ENCODE measurements at regions not wholly inside any gene's neighbourhood (a gene's known extent, or its start where the extent isn't known, plus 50 kb on each side); places are given as distances from the start of the nearest gene placed in this dataset.

DNA sequence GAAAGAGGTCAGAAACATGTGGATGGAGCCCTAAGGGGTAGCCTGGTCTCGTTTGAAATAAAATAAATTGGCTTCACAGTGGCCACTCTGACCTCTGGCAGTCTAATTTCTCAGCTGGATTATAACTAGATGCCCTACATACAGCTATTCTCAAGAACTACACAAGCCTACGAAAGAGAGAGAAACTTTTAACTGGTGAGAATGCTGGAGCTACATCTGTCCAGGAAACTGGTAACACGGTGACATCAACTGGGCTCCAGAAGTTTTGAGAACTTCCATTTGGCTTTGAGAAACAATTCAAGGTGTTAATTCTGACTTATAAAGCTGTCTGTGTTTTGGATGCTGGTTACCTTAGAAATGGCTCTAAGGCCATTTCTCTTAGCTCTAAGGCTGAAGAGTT is 187.3 kb upstream of the TENT5A start:
- no peak overlapping the region for H3K9ac ChIP-seq (replicated peaks in 1 of 4; ENCODE audit: extremely low read depth in 1 of 4, low read depth in 3 of 4, low read length in 3 of 4)
- no peak overlapping the region for H3K27ac ChIP-seq (ENCODE audit: low read depth, low read length)
- DNase-seq (ENCODE audit: low read depth in 1 of 2, low spot score in 2 of 2) = no peak
- H4K91ac ChIP-seq (replicated peaks; ENCODE audit: insufficient read length, low read length) = no peak overlapping the region
- H3K18ac ChIP-seq (ENCODE audit: extremely low read depth, low read length) = no peak overlapping the region
- no peaks in the 10 kb centered on the region for H3K36me3 ChIP-seq (ENCODE audit: control insufficient read depth in 2 of 4, insufficient read depth in 4 of 4, low read length in 3 of 4)
- ChIA-PET CTCF (ENCODE audit: partially characterized antibody) (interaction anchor here (0.6 kb wide), 1 partner anchor 223 kb away, joined by 4 read pairs; no protein-coding TSS in a partner anchor), POLR2A (ENCODE audit: partially characterized antibody) (no interaction called here)
- no peak overlapping the region for H2BK20ac ChIP-seq (ENCODE audit: low read length)
- no peak overlapping the region for H3K23ac ChIP-seq (ENCODE audit: insufficient read length)
- H3K4me1 ChIP-seq (replicated peaks in 1 of 4; ENCODE audit: control insufficient read depth in 3 of 4, insufficient read depth in 4 of 4, low read length in 3 of 4) = no peaks in the 10 kb centered on the region; a peak in 1 of 7 replicates
- H3K4ac ChIP-seq (replicated peaks; ENCODE audit: insufficient read length, low read depth, low read length) = no peak overlapping the region
- no peaks in the 10 kb centered on the region for H3K23me2 ChIP-seq (ENCODE audit: low read depth, low read length)
- H3K14ac ChIP-seq (ENCODE audit: insufficient read length) = no peak overlapping the region
- H3K79me1 ChIP-seq (ENCODE audit: low read depth, low read length) = no peaks in the 10 kb centered on the region
- no peak overlapping the region for H2BK120ac ChIP-seq (replicated peaks; ENCODE audit: low read depth, low read length)
- H2AK5ac ChIP-seq (ENCODE audit: low read depth, low read length) = no peak overlapping the region
- H2BK15ac ChIP-seq (ENCODE audit: low read length) = no peak overlapping the region
- H4K5ac ChIP-seq (ENCODE audit: insufficient read length, low read depth, low read length) = no peak overlapping the region
- no peak overlapping the region for H2AFZ ChIP-seq (ENCODE audit: low read length)
- H2BK12ac ChIP-seq (ENCODE audit: low read depth, low read length) = no peak overlapping the region
- no peak overlapping the region for H2BK5ac ChIP-seq (ENCODE audit: low read depth, low read length)
- H3K27me3 ChIP-seq (replicated peaks in 1 of 4; ENCODE audit: control insufficient read depth in 3 of 4, extremely low read depth in 1 of 4, insufficient read depth in 3 of 4, low read length in 3 of 4) = no peaks in the 10 kb centered on the region
- H3K56ac ChIP-seq (replicated peaks; ENCODE audit: insufficient read length, low read depth, low read length) = no peak overlapping the region
- WGBS, 2 experiments (ENCODE audit: extremely low coverage in 1 of 2, insufficient coverage in 1 of 2, insufficient read length in 1 of 2, insufficient replicate concordance in 2 of 2, low coverage in 1 of 2, low lambda C conversion rate in 2 of 2, missing lambda C conversion rate in 1 of 2) = 83% methylated on average over 3 of the region's 3 CpGs; no CpG with 5 or more reads in 1 of the 2 experiments
- H3K9me3 ChIP-seq (ENCODE audit: insufficient read depth in 2 of 2, low read depth in 1 of 2, low read length in 1 of 2) = no peaks in the 10 kb centered on the region
- no peaks in the 10 kb centered on the region for H3K79me2 ChIP-seq (ENCODE audit: control insufficient read depth in 1 of 2, insufficient read depth in 2 of 2, low read length in 2 of 2)
- no peak for FAIRE-seq
- H4K20me1 ChIP-seq (replicated peaks in 1 of 2; ENCODE audit: control insufficient read depth in 1 of 2, insufficient read depth in 2 of 2, low read length in 2 of 2) = no peaks in the 10 kb centered on the region
- H3K4me3 ChIP-seq (ENCODE audit: extremely low read depth in 1 of 4, insufficient read depth in 2 of 4, low read depth in 3 of 4, low read length in 4 of 4) = no peak overlapping the region
- no peak overlapping the region for H3K4me2 ChIP-seq (ENCODE audit: insufficient read depth in 1 of 2, low read depth in 2 of 2, low read length in 2 of 2)
- no peak overlapping the region for H4K8ac ChIP-seq (ENCODE audit: extremely low read depth, insufficient read depth, low read length)
- TF ChIP-seq, protein P1, sequence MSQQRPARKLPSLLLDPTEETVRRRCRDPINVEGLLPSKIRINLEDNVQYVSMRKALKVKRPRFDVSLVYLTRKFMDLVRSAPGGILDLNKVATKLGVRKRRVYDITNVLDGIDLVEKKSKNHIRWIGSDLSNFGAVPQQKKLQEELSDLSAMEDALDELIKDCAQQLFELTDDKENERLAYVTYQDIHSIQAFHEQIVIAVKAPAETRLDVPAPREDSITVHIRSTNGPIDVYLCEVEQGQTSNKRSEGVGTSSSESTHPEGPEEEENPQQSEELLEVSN (IDR thresholded peaks at IDR 0.05) = no peak
- TF ChIP-seq HDAC6 (IDR thresholded peaks at IDR 0.05; ENCODE audit: low read depth, low read length) (no peak), KDM1A (IDR thresholded peaks at IDR 0.05; ENCODE audit: borderline replicate concordance, low read length) (no peak), TBP (IDR thresholded peaks at IDR 0.05; ENCODE audit: low read depth, low read length) (no peak), RFX5 (IDR thresholded peaks at IDR 0.05; ENCODE audit: borderline replicate concordance, low read depth, low read length) (no peak), SUZ12 (IDR thresholded peaks at IDR 0.05; ENCODE audit: low read length) (no peak), KDM5A (IDR thresholded peaks at IDR 0.05; ENCODE audit: low read length) (no peak), SAP30 (IDR thresholded peaks at IDR 0.05; ENCODE audit: insufficient read depth, insufficient replicate concordance, low read length) (no peak), CEBPB (IDR thresholded peaks at IDR 0.05; ENCODE audit: low read depth, low read length) (no peak), ATF3 (IDR thresholded peaks at IDR 0.05; ENCODE audit: insufficient read depth, low read depth, low read length) (no peak), TAF7 (optimal IDR thresholded peaks at IDR 0.05; ENCODE audit: borderline replicate concordance, low read depth, low read length) (no peak), TCF12 (IDR thresholded peaks at IDR 0.05; ENCODE audit: low read depth, low read length) (no peak), SIN3A (conservative IDR thresholded peaks at IDR 0.05 in 1 of 2, IDR thresholded peaks at IDR 0.05 in 1 of 2; ENCODE audit: low read depth in 1 of 2, low read length in 2 of 2) (no peak), CHD1 (IDR thresholded peaks at IDR 0.05; ENCODE audit: low read depth, low read length) (no peak)

All from H1 (cell line).